HG03108 (cell line): ENCODE measurements at regions not wholly inside any gene's neighbourhood (a gene's known extent, or its start where the extent isn't known, plus 50 kb on each side); places are given as distances from the start of the nearest gene placed in this dataset.
"Not testable (repeated sequence)": the region's sequence is repeated elsewhere in the genome, so short reads cannot be mapped to it uniquely, and the experiment has no call there.

Experiments used
- ATAC-seq: cut with Tn5 transposase; IDR thresholded peaks from one replicate; pipeline ENCODE4 v1.9.1; 2021; ENCODE audit warnings: moderate library complexity; ENCODE audit not compliant: unreplicated experiment

GRCh38 chr12:68422956-68423574 lies 90.9 kb upstream of the MDM1 start:
- no peak for ATAC-seq

GRCh38 chr12:68425998-68426397 lies 93.8 kb upstream of the MDM1 start:
- no peak for ATAC-seq

DNA sequence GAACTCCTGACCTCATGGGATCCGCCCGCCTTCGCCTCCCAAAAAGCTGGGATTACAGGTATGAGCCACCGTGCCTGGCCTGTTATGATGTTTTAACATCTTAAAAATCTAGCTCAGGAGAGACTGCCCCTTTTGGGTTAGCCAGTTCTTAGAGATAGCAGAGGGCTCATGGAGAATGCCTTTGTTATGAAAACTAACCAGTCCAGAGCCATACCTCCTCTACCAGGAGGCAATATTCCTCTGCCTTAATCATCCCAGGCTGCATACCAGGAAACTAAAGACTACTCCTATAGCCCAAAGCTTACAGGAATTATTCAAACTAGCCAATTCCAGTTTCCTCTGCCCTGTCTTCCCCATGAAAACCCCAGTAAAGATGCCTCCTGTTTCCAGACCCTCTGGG lies 96.0 kb upstream of the MDM1 start:
- ATAC-seq: no peak

- ATAC-seq: no peak
These were observed 96.8 kb upstream of the MDM1 start for GRCh38 chr12:68428724-68429501.

GRCh38 chr12:68429696-68430095 lies 97.5 kb upstream of the MDM1 start:
- ATAC-seq: no peak

- no peak for ATAC-seq
These were observed 99.6 kb upstream of the MDM1 start for GRCh38 chr12:68431786-68432185.

GRCh38 chr12:68432622-68433021 lies 100.5 kb upstream of the MDM1 start:
- ATAC-seq: no peak

- no peak for ATAC-seq
These were observed 102.5 kb upstream of the MDM1 start for GRCh38 chr12:68434391-68435298.

DNA sequence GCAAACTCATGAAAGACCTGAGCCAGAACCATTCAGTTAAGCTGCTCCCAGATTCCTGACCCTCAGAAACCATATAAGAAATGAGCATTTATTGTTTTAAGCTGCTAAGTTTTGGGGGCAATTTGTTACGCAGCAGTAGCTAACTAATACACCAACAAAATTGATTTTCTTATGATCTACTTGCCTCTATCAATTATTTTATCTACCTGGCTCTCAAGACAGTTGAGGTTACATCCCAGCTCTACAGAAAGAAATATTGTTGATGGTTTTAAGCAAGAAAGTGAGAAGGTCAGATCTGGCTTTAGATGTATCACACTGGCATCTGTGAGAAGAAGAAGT lies 103.1 kb upstream of the MDM1 start:
- ATAC-seq: no peak

- no peak for ATAC-seq
These were observed 103.7 kb upstream of the MDM1 start for GRCh38 chr12:68435816-68436215.

- ATAC-seq: no peak
These were observed 106.4 kb upstream of the MDM1 start for GRCh38 chr12:68438601-68439000.

- no peak for ATAC-seq
These were observed 107.3 kb upstream of the MDM1 start for GRCh38 chr12:68439368-68440045.

DNA sequence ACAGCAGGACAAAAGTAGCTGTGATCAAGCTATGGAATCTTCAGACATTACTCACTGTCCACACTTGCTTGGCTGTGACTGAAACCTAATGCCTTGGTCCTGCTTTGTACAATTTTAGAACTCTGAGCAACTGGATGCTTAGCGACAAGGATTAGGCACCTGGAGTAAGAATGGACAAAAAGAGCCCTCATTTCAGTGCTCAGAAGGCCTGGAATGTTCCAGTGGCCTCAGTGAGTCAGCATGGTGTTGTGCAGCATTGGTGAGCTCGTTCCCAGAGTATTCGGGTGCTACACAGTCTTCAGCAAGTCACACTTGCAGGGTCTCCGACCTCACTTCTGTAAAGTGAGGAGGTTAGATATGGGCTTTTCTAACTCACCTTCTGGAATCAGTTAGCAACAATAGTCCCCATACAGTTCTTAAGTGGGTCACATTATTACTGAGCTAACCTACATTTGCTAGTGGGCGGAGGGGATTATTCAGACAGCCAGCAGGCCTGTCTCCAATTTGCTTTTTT lies 108.0 kb upstream of the MDM1 start:
- no peak for ATAC-seq

GRCh38 chr12:68441167-68441566 lies 109.0 kb upstream of the MDM1 start:
- ATAC-seq: no peak

DNA sequence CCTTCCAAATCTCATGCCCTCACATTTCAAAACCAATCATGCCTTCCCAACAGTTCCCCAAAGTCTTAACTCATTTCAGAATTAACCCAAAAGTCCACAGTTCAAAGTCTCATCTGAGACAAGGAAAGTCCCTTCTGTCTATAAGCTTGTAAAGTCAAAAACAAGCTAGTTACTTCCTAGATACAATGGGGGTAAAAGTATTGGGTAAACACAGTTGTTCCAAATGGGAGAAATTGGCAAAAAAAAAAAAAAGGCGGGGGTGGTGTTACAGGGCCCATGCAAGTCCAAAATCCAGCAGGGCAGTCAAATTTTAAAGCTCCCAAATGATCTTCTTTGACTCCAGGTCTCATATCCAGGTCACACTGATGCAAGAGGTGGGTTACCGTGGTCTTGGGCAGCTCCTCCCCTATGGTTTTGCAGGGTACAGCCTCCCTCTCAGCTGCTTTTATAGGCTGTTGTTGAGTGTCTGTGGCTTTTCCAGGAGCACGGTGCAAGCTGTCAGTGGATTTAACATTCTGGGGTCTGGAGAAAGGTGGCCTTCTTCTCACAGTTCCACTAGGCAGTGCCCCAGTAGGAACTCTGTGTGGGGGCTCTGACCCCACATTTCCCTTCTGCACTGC lies 110.3 kb upstream of the MDM1 start:
- ATAC-seq: not testable (repeated sequence)

GRCh38 chr12:68443695-68444094 lies 111.5 kb upstream of the MDM1 start:
- not testable (repeated sequence) for ATAC-seq

- no peak for ATAC-seq
These were observed 113.7 kb upstream of the MDM1 start for GRCh38 chr12:68445824-68446223.

DNA sequence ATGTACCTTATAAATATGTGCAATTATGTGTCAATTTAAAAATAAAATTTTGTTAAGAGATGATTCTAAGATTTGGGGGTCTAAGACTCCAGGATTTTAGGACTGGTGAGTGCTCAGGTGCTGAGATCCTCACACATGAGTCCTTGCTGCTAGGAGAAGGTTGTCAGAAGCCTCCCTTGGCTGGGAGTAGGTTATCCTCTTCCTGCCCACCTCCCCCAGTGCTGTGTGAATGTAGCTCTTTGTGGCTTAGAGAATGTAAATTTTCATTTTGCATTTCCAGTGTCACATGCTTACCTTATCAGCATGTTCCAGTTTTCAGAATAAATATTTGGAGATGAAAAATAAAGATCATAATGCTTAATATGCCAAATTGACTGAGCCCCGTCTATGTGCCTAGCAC lies 114.2 kb upstream of the MDM1 start:
- ATAC-seq: no peak

DNA sequence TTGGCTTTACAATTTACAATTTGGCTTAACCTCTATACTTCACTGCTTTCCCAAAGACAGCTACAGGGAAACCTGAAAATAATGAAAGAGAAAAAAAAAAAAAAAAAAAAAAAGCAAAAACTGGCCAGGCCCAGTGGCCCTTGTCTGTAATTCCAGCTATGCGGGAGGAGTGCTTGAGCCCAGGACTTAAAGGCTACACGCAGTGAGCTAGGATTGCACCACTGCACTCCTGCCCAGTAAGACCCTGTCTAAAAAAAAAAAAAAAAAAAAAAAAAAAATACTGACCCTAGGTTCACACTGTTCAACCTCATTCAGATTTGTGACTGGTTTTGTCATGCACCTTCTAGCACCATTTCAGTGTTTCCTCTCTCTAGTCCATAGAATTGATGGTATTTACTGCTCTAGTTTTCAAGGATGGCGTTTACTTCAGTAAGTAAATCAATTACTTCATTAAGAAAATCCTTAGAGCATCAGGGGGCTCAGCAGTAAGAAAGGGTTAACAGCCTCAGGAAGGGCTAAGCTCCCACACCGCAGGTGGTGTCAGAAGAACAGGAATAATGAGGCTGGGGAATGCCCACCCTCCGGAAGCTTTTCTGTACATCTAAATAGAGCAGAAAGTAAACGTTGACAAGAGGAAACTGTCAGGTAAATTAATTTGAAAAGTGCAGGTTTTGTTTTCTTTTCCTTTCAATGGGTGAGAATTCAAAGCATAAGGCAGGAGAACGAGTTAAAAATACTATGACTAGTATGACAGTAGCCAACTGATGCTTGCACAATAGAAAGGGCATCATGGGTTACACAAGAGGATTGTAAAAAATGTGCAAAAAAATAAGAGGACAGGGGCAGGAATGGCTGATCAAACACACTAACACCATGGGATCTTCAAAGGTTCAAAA lies 115.0 kb upstream of the MDM1 start:
- no peak for ATAC-seq
